Kidney capillary endothelial cell (primary cell): ENCODE measurements at regions not wholly inside any gene's neighbourhood (a gene's known extent, or its start where the extent isn't known, plus 50 kb on each side); places are given as distances from the start of the nearest gene placed in this dataset.

Source experiments
- DNase-seq: peaks from one replicate; pipeline ENCODE4 v3.0.0-alpha.2; 2018; ENCODE audit warnings: low spot score

- no peak for DNase-seq
Measured at GRCh38 chr11:33411751-33412150, 154.6 kb downstream of the HIPK3 start.

DNA sequence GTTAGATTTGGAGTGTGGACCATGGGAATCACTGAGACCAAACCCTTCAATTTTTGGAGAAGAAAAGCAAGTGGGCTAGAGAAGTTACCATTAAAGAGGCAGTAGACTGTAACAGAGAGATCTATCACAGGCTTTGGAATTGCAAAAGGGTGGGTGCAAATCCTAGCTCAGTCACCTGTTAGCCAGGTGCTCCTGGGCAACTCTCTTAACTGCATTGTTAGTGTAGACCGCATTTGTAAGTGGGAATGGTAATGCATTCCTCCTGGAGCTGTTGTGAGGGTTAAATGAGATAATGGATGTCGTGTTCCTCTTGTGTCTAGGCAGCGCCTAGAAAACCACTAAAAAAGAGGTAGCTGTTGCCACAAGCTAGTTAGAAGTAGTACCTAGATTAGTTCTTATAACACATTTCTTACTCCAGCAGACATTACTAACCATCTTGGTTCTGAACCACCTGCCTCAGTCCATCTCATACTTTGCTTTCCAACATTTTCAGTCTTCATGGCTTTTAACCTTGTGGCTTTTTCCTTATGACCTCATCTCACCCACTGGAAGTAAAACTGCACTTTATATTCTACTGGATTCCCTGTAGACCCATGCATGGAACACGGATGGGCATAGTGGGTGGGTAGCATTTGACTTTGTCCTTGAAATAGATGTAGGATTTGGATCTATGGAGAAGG lies 153.0 kb downstream of the HIPK3 start:
- no peak for DNase-seq
